Cardiac fibroblast (primary cell): ENCODE measurements at regions not wholly inside any gene's neighbourhood (a gene's known extent, or its start where the extent isn't known, plus 50 kb on each side); places are given as distances from the start of the nearest gene placed in this dataset.

ENCODE experiments used
- DNase-seq, 2 donors: peaks; one replicate each; pipeline versions ENCODE4 v3.0.0 to v3.0.0-alpha.2; 2010; ENCODE audit warnings: low read depth in 2 of 2
- H3K4me3 ChIP-seq, 2 donors: replicated peaks in 1 of 2; 1 replicate in 1 of 2; 2 replicates in 1 of 2; pipeline ENCODE4 v1.5.1; 2011; ENCODE audit warnings: low read depth in 2 of 2, low read length in 2 of 2, mild to moderate bottlenecking in 2 of 2, moderate library complexity in 1 of 2
- TF ChIP-seq, protein P1 (sequence below): IDR thresholded peaks from one replicate; pipeline ENCODE4 v1.5.1; 2011; ENCODE audit warnings: low read depth, mild to moderate bottlenecking, low read length, inconsistent platforms

DNA sequence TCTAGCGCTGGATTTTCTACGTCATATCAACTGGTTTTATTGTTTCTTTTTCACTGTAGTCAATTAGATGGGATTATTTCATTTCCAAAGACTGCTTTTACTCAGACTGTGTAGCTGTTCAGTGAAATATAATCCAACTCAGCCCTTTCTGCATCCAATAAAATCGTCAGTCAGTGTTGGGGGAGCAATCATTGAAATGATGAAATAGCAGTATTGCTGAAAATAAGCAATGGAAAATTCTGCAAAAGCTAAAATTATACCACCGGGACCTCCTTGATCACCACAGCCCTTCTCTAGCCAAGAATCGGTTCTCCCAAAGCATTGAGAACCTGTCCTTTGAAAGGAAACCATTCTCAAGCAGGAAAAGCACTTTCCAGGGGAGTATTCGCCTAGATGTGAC lies 243.1 kb upstream of the TENM3 start:
- TF ChIP-seq, protein P1, sequence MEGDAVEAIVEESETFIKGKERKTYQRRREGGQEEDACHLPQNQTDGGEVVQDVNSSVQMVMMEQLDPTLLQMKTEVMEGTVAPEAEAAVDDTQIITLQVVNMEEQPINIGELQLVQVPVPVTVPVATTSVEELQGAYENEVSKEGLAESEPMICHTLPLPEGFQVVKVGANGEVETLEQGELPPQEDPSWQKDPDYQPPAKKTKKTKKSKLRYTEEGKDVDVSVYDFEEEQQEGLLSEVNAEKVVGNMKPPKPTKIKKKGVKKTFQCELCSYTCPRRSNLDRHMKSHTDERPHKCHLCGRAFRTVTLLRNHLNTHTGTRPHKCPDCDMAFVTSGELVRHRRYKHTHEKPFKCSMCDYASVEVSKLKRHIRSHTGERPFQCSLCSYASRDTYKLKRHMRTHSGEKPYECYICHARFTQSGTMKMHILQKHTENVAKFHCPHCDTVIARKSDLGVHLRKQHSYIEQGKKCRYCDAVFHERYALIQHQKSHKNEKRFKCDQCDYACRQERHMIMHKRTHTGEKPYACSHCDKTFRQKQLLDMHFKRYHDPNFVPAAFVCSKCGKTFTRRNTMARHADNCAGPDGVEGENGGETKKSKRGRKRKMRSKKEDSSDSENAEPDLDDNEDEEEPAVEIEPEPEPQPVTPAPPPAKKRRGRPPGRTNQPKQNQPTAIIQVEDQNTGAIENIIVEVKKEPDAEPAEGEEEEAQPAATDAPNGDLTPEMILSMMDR, result no peak
- no peak for DNase-seq
- H3K4me3 ChIP-seq, result no peak overlapping the region

DNA sequence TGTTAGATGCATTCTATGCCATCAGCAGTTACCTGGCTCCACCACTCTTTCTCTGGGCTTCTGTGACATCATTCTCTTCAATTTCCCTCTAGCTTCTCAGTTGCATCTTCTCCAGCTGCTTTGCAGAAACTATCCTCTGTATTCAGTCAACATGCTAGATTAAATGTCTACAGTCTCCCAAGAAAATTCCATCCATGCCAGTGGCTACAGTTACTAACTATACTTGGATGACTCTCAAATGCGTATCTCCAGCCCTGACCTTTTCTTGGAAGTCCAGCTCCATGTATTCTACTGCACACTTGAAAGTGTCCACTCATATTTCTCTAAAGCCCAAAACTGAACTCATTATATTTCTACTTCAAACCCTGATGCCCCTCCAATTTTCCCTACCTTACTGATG lies 232.3 kb upstream of the TENM3 start:
- no peak overlapping the region for H3K4me3 ChIP-seq
- TF ChIP-seq, protein P1, result no peak
- peak in 1 of 2 donors; percentile 27 for DNase-seq

DNA sequence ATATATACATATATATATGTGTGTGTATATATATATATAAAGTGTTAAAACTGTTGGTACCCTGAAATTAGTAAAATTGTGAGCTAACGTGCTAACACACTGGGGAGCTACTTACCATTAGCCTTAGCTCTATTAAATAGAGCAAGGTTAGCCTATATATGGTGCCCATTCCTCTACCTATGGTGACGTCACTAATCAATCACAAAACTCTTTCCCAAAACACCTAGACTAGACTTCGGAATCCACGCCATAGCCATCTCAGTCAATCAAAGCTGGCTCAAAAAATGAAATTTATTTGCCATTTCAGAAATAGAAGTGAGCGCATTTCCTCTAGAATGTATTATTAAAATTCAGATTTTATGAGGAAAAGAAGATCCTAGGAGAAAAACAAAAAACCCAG lies 229.0 kb upstream of the TENM3 start:
- TF ChIP-seq, protein P1, result no peak
- no peak overlapping the region for H3K4me3 ChIP-seq
- no peak for DNase-seq

DNA sequence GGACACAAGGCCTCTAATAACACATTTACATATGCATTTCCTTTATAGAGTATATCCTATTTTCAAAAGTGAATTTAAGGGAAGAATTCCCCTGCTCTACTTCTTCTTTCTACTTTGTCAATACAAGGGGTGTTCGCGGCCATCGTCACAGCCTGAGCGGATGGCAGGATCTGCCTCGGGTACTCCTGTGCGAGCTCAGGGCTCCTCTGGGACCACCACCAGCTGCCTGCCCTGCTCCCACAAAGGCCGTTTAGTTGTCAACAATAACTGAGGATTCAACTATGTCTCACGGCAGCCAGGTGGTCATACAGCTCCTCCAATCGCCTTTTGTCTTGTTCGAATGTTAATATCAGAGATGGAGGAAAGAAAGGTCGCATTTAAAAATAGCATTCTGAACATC lies 228.2 kb upstream of the TENM3 start:
- no peak overlapping the region for H3K4me3 ChIP-seq
- TF ChIP-seq, protein P1, result no peak
- no peak for DNase-seq

DNA sequence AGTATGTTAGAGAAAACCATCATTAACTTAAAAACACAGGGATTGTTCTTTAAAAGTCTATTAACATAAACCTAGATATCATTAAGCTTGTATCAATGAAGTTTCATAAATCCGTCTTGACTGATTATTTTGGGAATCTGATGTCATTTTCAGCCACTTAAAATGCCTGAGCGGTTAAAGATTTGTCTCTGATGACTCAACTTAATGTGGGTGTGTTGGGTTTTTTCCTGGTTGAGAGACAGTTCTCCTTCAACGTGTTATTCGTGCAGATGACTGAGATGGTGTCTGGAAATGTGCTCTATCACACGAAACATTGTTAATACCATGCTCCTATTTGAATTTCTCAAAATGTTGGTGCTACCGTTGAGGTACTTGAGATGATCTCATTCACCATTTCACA lies 227.3 kb upstream of the TENM3 start:
- no peak overlapping the region for H3K4me3 ChIP-seq
- peak in 1 of 2 donors; percentile 43 for DNase-seq
- TF ChIP-seq, protein P1, result no peak

DNA sequence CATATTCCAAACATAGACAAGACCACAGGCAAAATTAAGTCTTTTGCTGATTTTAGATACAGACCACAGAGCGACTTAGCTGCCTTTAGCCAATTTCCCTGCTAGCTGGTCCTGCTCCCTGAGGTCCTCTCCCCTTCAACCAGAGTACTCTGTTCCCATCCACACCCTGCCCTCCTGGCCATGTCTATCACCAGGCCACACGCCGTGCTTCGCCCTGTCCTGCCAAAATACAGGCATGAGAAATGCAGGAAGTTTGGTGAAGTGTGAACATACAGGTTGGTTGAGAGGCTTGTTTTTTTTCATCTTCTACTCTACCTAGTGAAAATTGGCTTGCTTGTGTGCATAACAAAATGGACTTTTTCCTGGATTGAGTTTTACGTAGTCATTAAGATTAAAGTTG lies 226.2 kb upstream of the TENM3 start:
- TF ChIP-seq, protein P1, result no peak
- H3K4me3 ChIP-seq, result no peak overlapping the region
- no peak for DNase-seq

DNA sequence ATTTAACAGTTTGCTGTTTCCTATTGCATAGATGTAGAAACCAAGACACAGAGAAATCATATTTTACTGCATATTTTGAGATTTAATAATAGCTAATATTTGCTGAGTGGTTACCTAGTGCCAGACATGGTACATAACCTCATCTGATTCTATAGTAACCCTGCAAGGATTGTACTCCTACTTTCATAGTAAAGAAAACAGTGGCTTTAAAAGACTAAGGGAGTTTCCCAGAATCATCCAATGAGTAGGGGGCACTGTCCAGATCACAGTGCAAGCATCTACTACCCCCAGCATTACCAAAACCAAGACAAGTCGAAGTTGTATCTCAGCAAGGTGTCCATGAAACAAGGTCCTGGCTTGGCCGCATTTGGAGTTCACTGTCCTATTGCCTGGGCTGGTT lies 224.5 kb upstream of the TENM3 start:
- no peak overlapping the region for H3K4me3 ChIP-seq
- TF ChIP-seq, protein P1, result no peak

More for the DNA sequence above, 224.5 kb upstream of the TENM3 start:
- no peak for DNase-seq
